ENCODE measurements at regions not wholly inside any gene's neighbourhood (a gene's known extent, or its start where the extent isn't known, plus 50 kb on each side); places are given as distances from the start of the nearest gene placed in this dataset.
"Not testable (repeated sequence)": the region's sequence is repeated elsewhere in the genome, so short reads cannot be mapped to it uniquely, and the experiment has no call there.

GRCh38 chr7:16261100-16261499 lies 160.2 kb downstream of the CRPPA start:
- Histone ChIP-seq H3K9me3 (no peaks in the 10 kb centered on the region), H3K36me3 (no peaks in the 10 kb centered on the region), H3K4me3 (no peak overlapping the region), H3K27me3 (replicated peaks; ENCODE audit: insufficient read depth) (no peaks in the 10 kb centered on the region), H3K4me1 (replicated peaks) (no peaks in the 10 kb centered on the region), H3K27ac (no peak overlapping the region)
- TF ChIP-seq POLR2AphosphoS5 (IDR thresholded peaks at IDR 0.05): no peak
- TF ChIP-seq CTCF (IDR thresholded peaks at IDR 0.05): no peak
- no peak for TF ChIP-seq POLR2A (IDR thresholded peaks at IDR 0.05)
- no peak for DNase-seq (ENCODE audit: low spot score)
- intact Hi-C loops (cut with DNase I): no loop called here
- WGBS: 74% methylated on average over 2 of the region's 2 CpGs

GRCh38 chr7:16260236-16260728 lies 161.1 kb downstream of the CRPPA start:
- H3K27me3 ChIP-seq (replicated peaks; ENCODE audit: insufficient read depth): no peaks in the 10 kb centered on the region
- no peaks in the 10 kb centered on the region for H3K4me1 ChIP-seq (replicated peaks)
- no peaks in the 10 kb centered on the region for H3K9me3 ChIP-seq
- no peak for DNase-seq (ENCODE audit: low spot score)
- intact Hi-C loops (cut with DNase I): no loop called here
- H3K36me3 ChIP-seq: no peaks in the 10 kb centered on the region
- TF ChIP-seq POLR2AphosphoS5 (IDR thresholded peaks at IDR 0.05): no peak
- no peak overlapping the region for H3K4me3 ChIP-seq
- H3K27ac ChIP-seq: no peak overlapping the region
- 73% methylated on average over 1 of the region's 1 CpG for WGBS

- H3K4me3 ChIP-seq; H3K36me3 ChIP-seq; H3K9me3 ChIP-seq; DNase-seq (ENCODE audit: low spot score); H3K27ac ChIP-seq; H3K27me3 ChIP-seq (replicated peaks; ENCODE audit: insufficient read depth); intact Hi-C loops (cut with DNase I); H3K4me1 ChIP-seq (replicated peaks): not testable (repeated sequence)
- 95% methylated on average over 1 of the region's 1 CpG for WGBS
These were observed 164.9 kb downstream of the CRPPA start for GRCh38 chr7:16256419-16256818.

- H3K4me3 ChIP-seq; H3K4me1 ChIP-seq (replicated peaks); DNase-seq (ENCODE audit: low spot score); intact Hi-C loops (cut with DNase I); H3K27me3 ChIP-seq (replicated peaks; ENCODE audit: insufficient read depth); H3K27ac ChIP-seq; H3K36me3 ChIP-seq; H3K9me3 ChIP-seq: not testable (repeated sequence)
- 90% methylated on average over 2 of the region's 2 CpGs for WGBS
These were observed 165.4 kb downstream of the CRPPA start for GRCh38 chr7:16255952-16256351.

GRCh38 chr7:16250655-16251054 lies 170.7 kb downstream of the CRPPA start:
- intact Hi-C loops (cut with DNase I); H3K4me1 ChIP-seq (replicated peaks); H3K27me3 ChIP-seq (replicated peaks; ENCODE audit: insufficient read depth); H3K27ac ChIP-seq; H3K4me3 ChIP-seq; DNase-seq (ENCODE audit: low spot score); H3K9me3 ChIP-seq; H3K36me3 ChIP-seq: not testable (repeated sequence)
- WGBS: 93% methylated on average over 2 of the region's 2 CpGs

- H3K9me3 ChIP-seq; intact Hi-C loops (cut with DNase I); H3K27ac ChIP-seq; H3K36me3 ChIP-seq; DNase-seq (ENCODE audit: low spot score); H3K4me1 ChIP-seq (replicated peaks); H3K27me3 ChIP-seq (replicated peaks; ENCODE audit: insufficient read depth); H3K4me3 ChIP-seq: not testable (repeated sequence)
- 98% methylated on average over 7 of the region's 7 CpGs for WGBS
These were observed 172.1 kb downstream of the CRPPA start for GRCh38 chr7:16249204-16249603.

- WGBS: 96% methylated on average over 6 of the region's 6 CpGs
- intact Hi-C loops (cut with DNase I); H3K4me3 ChIP-seq; DNase-seq (ENCODE audit: low spot score); H3K9me3 ChIP-seq; H3K4me1 ChIP-seq (replicated peaks); H3K36me3 ChIP-seq; H3K27ac ChIP-seq; H3K27me3 ChIP-seq (replicated peaks; ENCODE audit: insufficient read depth): not testable (repeated sequence)
These were observed 172.8 kb downstream of the CRPPA start for GRCh38 chr7:16248556-16248955.

- Histone ChIP-seq H3K27me3 (replicated peaks; ENCODE audit: insufficient read depth) (no peaks in the 10 kb centered on the region), H3K27ac (no peak overlapping the region), H3K4me1 (replicated peaks) (no peaks in the 10 kb centered on the region), H3K4me3 (no peak overlapping the region), H3K9me3 (no peaks in the 10 kb centered on the region), H3K36me3 (no peaks in the 10 kb centered on the region)
- TF ChIP-seq POLR2A (IDR thresholded peaks at IDR 0.05) (no peak), CTCF (IDR thresholded peaks at IDR 0.05) (no peak), POLR2AphosphoS5 (IDR thresholded peaks at IDR 0.05) (no peak)
- no peak for DNase-seq (ENCODE audit: low spot score)
- 77% methylated on average over 3 of the region's 3 CpGs for WGBS
- intact Hi-C loops (cut with DNase I): no loop called here
These were observed 176.9 kb downstream of the CRPPA start for GRCh38 chr7:16244469-16244868.

Measured in prostate gland (tissue), 2 donors.